Neuronal stem cell (in vitro differentiated cells): ENCODE measurements at regions not wholly inside any gene's neighbourhood (a gene's known extent, or its start where the extent isn't known, plus 50 kb on each side); places are given as distances from the start of the nearest gene placed in this dataset.

Experiments
- DNase-seq: peaks from one replicate; pipeline ENCODE4 v3.0.0-alpha.2; 2013; ENCODE audit warnings: low spot score
- H2AFZ ChIP-seq: one replicate; pipeline ENCODE4 v1.6.1; 2013; ENCODE audit warnings: mild to moderate bottlenecking, low read length, inconsistent platforms
- H2AK5ac ChIP-seq: 2 replicates; pipeline ENCODE4 v1.6.1; 2013; ENCODE audit warnings: low read depth, mild to moderate bottlenecking, inconsistent platforms, low read length, moderate library complexity, mixed read lengths
- H2BK120ac ChIP-seq: 2 replicates; pipeline ENCODE4 v1.6.1; 2013; ENCODE audit warnings: low read depth, mild to moderate bottlenecking, inconsistent platforms, low read length, moderate library complexity, mixed read lengths
- H2BK12ac ChIP-seq: one replicate; pipeline ENCODE4 v1.6.1; 2013; ENCODE audit warnings: low read length, inconsistent platforms
- H2BK15ac ChIP-seq: 2 replicates; pipeline ENCODE4 v1.6.1; 2013; ENCODE audit warnings: mild to moderate bottlenecking, low read length, inconsistent platforms, mixed read lengths
- H2BK5ac ChIP-seq: one replicate; pipeline ENCODE4 v1.6.1; 2013; ENCODE audit warnings: inconsistent platforms, mild to moderate bottlenecking, low read length, moderate library complexity
- H3K14ac ChIP-seq: one replicate; pipeline ENCODE4 v1.6.1; 2013; ENCODE audit warnings: low read length, inconsistent platforms
- H3K18ac ChIP-seq: 2 replicates; pipeline ENCODE4 v1.6.1; 2013; ENCODE audit warnings: low read length, inconsistent platforms
- H3K23ac ChIP-seq: 2 replicates; pipeline ENCODE4 v1.6.1; 2013; ENCODE audit warnings: low read depth, mild to moderate bottlenecking, mixed read lengths, low read length, inconsistent platforms; ENCODE audit not compliant: poor library complexity
- H3K27ac ChIP-seq: replicated peaks from 3 replicates; pipeline ENCODE4 v1.5.1; 2013; ENCODE audit warnings: low read length, inconsistent platforms
- H3K27me3 ChIP-seq, 3 experiments: 2 replicates each; pipeline ENCODE4 v1.6.1; 2013; ENCODE audit warnings: low read length in 3 of 3, mild to moderate bottlenecking in 2 of 3, inconsistent platforms in 1 of 3, low read depth in 1 of 3, mixed read lengths in 1 of 3, moderate library complexity in 1 of 3; ENCODE audit not compliant: control insufficient read depth in 3 of 3, insufficient read depth in 3 of 3
- H3K36me3 ChIP-seq, 2 donors: replicated peaks in 1 of 2; 2 replicates each; pipeline ENCODE4 v1.6.1; 2013; ENCODE audit warnings: low read length in 2 of 2; ENCODE audit not compliant: control insufficient read depth in 2 of 2, insufficient read depth in 2 of 2
- H3K4ac ChIP-seq: 2 replicates; pipeline ENCODE4 v1.6.1; 2013; ENCODE audit warnings: inconsistent platforms, mild to moderate bottlenecking, low read length, moderate library complexity
- H3K4me1 ChIP-seq, 2 donors: 1 replicate in 1 of 2; 2 replicates in 1 of 2; pipeline ENCODE4 v1.6.1; 2013; ENCODE audit warnings: low read length in 2 of 2, low read depth in 1 of 2; ENCODE audit not compliant: control insufficient read depth in 2 of 2, insufficient read depth in 1 of 2
- H3K4me2 ChIP-seq: one replicate; pipeline ENCODE4 v1.6.1; 2013; ENCODE audit warnings: mild to moderate bottlenecking, low read length, inconsistent platforms; ENCODE audit not compliant: insufficient read depth, poor library complexity, severe bottlenecking
- H3K4me3 ChIP-seq, 2 donors: 2 replicates each; pipeline ENCODE4 v1.5.1; 2013; ENCODE audit warnings: low read length in 2 of 2, mild to moderate bottlenecking in 2 of 2, inconsistent platforms in 1 of 2, moderate library complexity in 1 of 2
- H3K79me1 ChIP-seq: one replicate; pipeline ENCODE4 v1.6.1; 2013; ENCODE audit warnings: low read depth, mild to moderate bottlenecking, inconsistent platforms, low read length, moderate library complexity
- H3K9ac ChIP-seq: one replicate; pipeline ENCODE4 v1.6.1; 2013; ENCODE audit warnings: mild to moderate bottlenecking, low read depth, low read length, inconsistent platforms; ENCODE audit not compliant: poor library complexity
- H3K9me3 ChIP-seq, 2 donors: replicated peaks in 1 of 2; 2 replicates each; pipeline versions ENCODE3 to v1.6.1; 2013; ENCODE audit warnings: low read length in 2 of 2, mild to moderate bottlenecking in 2 of 2, inconsistent platforms in 1 of 2, low read depth in 1 of 2, mixed read lengths in 1 of 2, moderate library complexity in 1 of 2; ENCODE audit not compliant: control insufficient read depth in 2 of 2, insufficient read depth in 1 of 2
- H4K8ac ChIP-seq: one replicate; pipeline ENCODE4 v1.6.1; 2013; ENCODE audit warnings: low read depth, mild to moderate bottlenecking, inconsistent platforms, low read length, moderate library complexity
- H4K91ac ChIP-seq: one replicate; pipeline ENCODE4 v1.6.1; 2013; ENCODE audit warnings: low read length, low read depth, mild to moderate bottlenecking, inconsistent platforms; ENCODE audit not compliant: poor library complexity
- WGBS, 2 donors: extraction: QIAGEN DNeasy Blood & Tissue Kit; methylation state at CpG; one replicate each; pipeline ENCODE4 v1.1.7; 2013; ENCODE audit warnings: missing lambda C conversion rate in 2 of 2, mixed read lengths in 1 of 2; ENCODE audit not compliant: insufficient read length in 2 of 2, insufficient replicate concordance in 1 of 2; ENCODE audit errors: extremely low coverage in 2 of 2; 5-methylcytosine and 5-hydroxymethylcytosine counted together

DNA sequence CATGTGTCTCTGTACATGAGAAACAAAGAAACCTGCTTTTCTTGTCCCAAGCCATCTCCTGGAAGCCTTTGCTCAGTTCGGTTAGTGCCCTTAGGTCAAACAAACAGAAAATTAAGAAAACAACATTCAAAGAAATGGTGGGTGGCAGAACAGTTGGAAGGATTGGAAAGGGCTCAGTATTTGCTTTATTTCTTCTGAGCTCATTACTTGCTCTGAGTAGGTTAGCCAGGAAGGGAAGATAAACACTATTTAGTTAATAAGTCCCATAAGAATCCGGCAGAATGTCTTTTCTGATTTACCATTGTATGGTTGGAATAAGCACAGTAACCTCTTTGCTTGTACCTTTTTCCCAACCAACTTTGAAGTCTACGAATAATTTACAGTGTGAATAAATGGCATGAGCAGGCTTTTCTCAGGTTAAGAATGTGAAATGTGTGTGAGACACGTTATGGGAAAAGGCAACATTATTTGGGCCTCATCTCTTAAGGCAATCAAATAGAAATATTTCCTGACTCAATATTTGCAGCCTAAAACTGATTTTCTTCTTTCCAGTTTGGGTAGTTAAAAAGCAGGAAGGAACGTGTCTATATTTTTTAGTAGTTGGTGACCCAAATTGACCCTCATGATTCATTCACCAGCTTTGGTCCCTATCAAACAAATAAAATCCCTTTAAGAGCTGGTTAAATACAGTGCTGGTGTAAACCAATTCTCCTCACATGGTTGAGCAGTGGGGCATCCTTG is 158.5 kb downstream of the DKK1 start:
- no CpG with 5 or more reads among the region's 5 CpGs for WGBS, 2 donors
- Histone ChIP-seq H3K27me3 (no peaks in the 10 kb centered on the region), H4K91ac (no peak overlapping the region), H2BK12ac (no peak overlapping the region), H3K4me3 (no peak overlapping the region), H2AK5ac (no peak overlapping the region), H3K9ac (no peak overlapping the region), H3K4me1 (no peaks in the 10 kb centered on the region), H2BK5ac (no peak overlapping the region), H3K4me2 (no peak overlapping the region), H3K9me3 (no peaks in the 10 kb centered on the region), H3K14ac (no peak overlapping the region), H3K23ac (no peak overlapping the region), H3K18ac (no peak overlapping the region), H4K8ac (no peak overlapping the region), H3K79me1 (no peaks in the 10 kb centered on the region), H2AFZ (no peak overlapping the region), H3K4ac (no peak overlapping the region), H3K36me3 (no peaks in the 10 kb centered on the region), H2BK15ac (no peak overlapping the region), H2BK120ac (no peak overlapping the region), H3K27ac (no peak overlapping the region)
- DNase-seq, result no peak

GRCh38 chr10:52474265-52474664 is 160.2 kb downstream of the DKK1 start:
- no peak overlapping the region for H2BK12ac ChIP-seq
- no peak overlapping the region for H4K91ac ChIP-seq
- no peaks in the 10 kb centered on the region for H3K27me3 ChIP-seq
- H3K9me3 ChIP-seq, result no peaks in the 10 kb centered on the region
- H3K4me2 ChIP-seq, result no peak overlapping the region
- no peaks in the 10 kb centered on the region for H3K36me3 ChIP-seq
- H4K8ac ChIP-seq, result no peak overlapping the region
- no peak overlapping the region for H2AK5ac ChIP-seq
- no peak overlapping the region for H2BK15ac ChIP-seq
- no peak overlapping the region for H2BK5ac ChIP-seq
- no peak overlapping the region for H2BK120ac ChIP-seq
- DNase-seq, result no peak
- WGBS, 2 donors, result no CpG with 5 or more reads among the region's 2 CpGs
- H3K4ac ChIP-seq, result no peak overlapping the region
- H3K27ac ChIP-seq, result no peak overlapping the region
- H3K23ac ChIP-seq, result no peak overlapping the region
- no peak overlapping the region for H3K18ac ChIP-seq
- no peaks in the 10 kb centered on the region for H3K79me1 ChIP-seq
- H3K14ac ChIP-seq, result no peak overlapping the region
- H3K9ac ChIP-seq, result no peak overlapping the region
- no peaks in the 10 kb centered on the region for H3K4me1 ChIP-seq
- H3K4me3 ChIP-seq, result no peak overlapping the region
- no peak overlapping the region for H2AFZ ChIP-seq

GRCh38 chr10:52477305-52477704 is 163.2 kb downstream of the DKK1 start:
- H2AK5ac ChIP-seq, result no peak overlapping the region
- no peak overlapping the region for H3K23ac ChIP-seq
- H3K36me3 ChIP-seq, result no peaks in the 10 kb centered on the region
- no peak overlapping the region for H4K91ac ChIP-seq
- no peak overlapping the region for H4K8ac ChIP-seq
- H3K18ac ChIP-seq, result no peak overlapping the region
- no peak overlapping the region for H2BK15ac ChIP-seq
- H3K27me3 ChIP-seq, result no peaks in the 10 kb centered on the region
- DNase-seq, result no peak
- no peak overlapping the region for H3K4ac ChIP-seq
- no peak overlapping the region for H2BK120ac ChIP-seq
- H3K9me3 ChIP-seq, result no peaks in the 10 kb centered on the region
- no peak overlapping the region for H3K9ac ChIP-seq
- no peak overlapping the region for H2BK12ac ChIP-seq
- no CpG with 5 or more reads among the region's 4 CpGs for WGBS, 2 donors
- H3K4me1 ChIP-seq, result no peaks in the 10 kb centered on the region
- H3K79me1 ChIP-seq, result no peaks in the 10 kb centered on the region
- H3K27ac ChIP-seq, result no peak overlapping the region
- no peak overlapping the region for H2BK5ac ChIP-seq
- H2AFZ ChIP-seq, result no peak overlapping the region
- H3K14ac ChIP-seq, result no peak overlapping the region
- H3K4me2 ChIP-seq, result no peak overlapping the region
- no peak overlapping the region for H3K4me3 ChIP-seq

- Histone ChIP-seq H3K36me3 (no peaks in the 10 kb centered on the region), H3K4me2 (no peak overlapping the region), H3K27ac (no peak overlapping the region), H3K4me3 (no peak overlapping the region), H3K9ac (no peak overlapping the region), H2BK12ac (no peak overlapping the region), H2AFZ (no peak overlapping the region), H3K23ac (no peak overlapping the region), H2AK5ac (no peak overlapping the region), H2BK5ac (no peak overlapping the region), H3K79me1 (no peaks in the 10 kb centered on the region), H3K27me3 (no peaks in the 10 kb centered on the region), H3K4me1 (no peaks in the 10 kb centered on the region), H4K8ac (no peak overlapping the region), H4K91ac (no peak overlapping the region), H2BK15ac (no peak overlapping the region), H3K4ac (no peak overlapping the region), H3K18ac (no peak overlapping the region), H3K9me3 (no peaks in the 10 kb centered on the region), H2BK120ac (no peak overlapping the region), H3K14ac (no peak overlapping the region)
- no CpG with 5 or more reads among the region's 3 CpGs for WGBS, 2 donors
- no peak for DNase-seq
Measured at GRCh38 chr10:52479567-52479966, 165.5 kb downstream of the DKK1 start.
